Adrenal gland (tissue), 5 donors: ENCODE measurements at regions not wholly inside any gene's neighbourhood (a gene's known extent, or its start where the extent isn't known, plus 50 kb on each side); places are given as distances from the start of the nearest gene placed in this dataset.

ENCODE experiments used
- POLR2A ChIP-seq, 2 donors: fragments of 450-650 bp; IDR thresholded peaks; one replicate each; pipeline ENCODE4 v1.6.1; 2017; ENCODE audit warnings: antibody characterized with exemption in 2 of 2, mild to moderate bottlenecking in 2 of 2, moderate library complexity in 1 of 2
- TF ChIP-seq, protein P1 (sequence below), 6 experiments: fragments of 450-650 bp in 4 of 6; fragments of 200-600 bp in 2 of 6; sonication (generic) in 1 of 6; IDR thresholded peaks; 1 replicate in 5 of 6; 2 replicates in 1 of 6; pipeline versions ENCODE4 v1.5.1 to v1.8.0; 2016 to 2021; ENCODE audit warnings: antibody characterized with exemption in 6 of 6, mild to moderate bottlenecking in 2 of 6, moderate library complexity in 1 of 6
- donor health status: DM: no; HTN: no; CAD: no.

DNA sequence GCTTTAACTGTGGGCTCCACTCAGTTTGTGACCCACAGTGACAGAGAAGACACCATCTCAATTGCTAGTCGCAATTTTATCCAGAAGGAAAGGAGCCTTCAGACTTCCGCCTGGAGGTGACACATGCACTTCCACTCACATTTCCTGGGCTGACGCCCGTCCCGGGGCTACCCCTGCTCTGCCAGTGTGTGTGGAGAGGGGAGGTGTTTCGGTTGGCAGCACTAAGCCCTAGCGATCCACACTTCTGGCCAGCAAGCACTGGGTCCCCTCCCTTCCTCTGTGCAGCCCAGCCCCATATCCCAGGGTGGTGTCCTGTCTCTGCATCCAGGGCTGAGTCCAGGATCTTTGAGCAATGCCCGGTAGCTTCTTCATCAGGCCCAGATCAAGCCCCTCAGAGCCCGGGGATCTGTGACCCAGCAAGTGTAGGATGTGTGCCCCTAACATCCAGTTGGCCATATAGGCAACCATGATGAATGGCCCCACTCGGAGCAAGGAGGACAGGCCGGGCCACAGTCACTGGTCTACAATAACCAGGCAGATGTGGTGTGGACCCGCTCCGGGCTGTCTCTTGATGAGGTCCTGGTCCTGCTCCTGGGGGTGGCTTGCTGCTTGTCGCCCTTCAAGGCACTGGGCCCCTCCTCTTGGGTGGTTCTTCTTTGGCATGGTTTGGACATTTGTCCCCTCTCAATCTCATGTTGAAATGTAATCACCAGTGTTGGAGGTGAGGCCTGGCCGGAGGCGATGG lies 141.9 kb upstream of the SPACA7 start:
- TF ChIP-seq, protein P1, sequence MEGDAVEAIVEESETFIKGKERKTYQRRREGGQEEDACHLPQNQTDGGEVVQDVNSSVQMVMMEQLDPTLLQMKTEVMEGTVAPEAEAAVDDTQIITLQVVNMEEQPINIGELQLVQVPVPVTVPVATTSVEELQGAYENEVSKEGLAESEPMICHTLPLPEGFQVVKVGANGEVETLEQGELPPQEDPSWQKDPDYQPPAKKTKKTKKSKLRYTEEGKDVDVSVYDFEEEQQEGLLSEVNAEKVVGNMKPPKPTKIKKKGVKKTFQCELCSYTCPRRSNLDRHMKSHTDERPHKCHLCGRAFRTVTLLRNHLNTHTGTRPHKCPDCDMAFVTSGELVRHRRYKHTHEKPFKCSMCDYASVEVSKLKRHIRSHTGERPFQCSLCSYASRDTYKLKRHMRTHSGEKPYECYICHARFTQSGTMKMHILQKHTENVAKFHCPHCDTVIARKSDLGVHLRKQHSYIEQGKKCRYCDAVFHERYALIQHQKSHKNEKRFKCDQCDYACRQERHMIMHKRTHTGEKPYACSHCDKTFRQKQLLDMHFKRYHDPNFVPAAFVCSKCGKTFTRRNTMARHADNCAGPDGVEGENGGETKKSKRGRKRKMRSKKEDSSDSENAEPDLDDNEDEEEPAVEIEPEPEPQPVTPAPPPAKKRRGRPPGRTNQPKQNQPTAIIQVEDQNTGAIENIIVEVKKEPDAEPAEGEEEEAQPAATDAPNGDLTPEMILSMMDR (IDR thresholded peaks at IDR 0.05) = no peak
- no peak for TF ChIP-seq POLR2A (IDR thresholded peaks at IDR 0.05)
